ENCODE measurements at regions not wholly inside any gene's neighbourhood (a gene's known extent, or its start where the extent isn't known, plus 50 kb on each side); places are given as distances from the start of the nearest gene placed in this dataset.

DNA sequence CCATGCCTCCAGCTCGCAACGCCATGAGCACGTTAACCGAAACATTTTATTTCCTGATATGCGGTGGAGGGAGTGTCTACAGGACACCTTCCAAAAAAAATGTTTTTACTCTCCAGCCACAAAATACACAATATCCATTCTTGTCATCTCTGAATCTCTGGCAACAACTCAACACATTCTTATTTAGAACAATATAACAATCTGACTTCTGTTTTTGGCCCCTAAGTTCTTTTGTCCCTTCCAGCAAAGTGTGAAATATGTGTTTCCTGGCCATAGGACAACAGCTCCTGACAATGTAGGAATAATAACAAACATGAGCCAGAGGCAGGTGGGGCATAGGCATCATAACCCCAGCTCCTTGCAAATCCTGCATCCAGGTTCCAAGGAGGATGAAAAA is 163.0 kb downstream of the DDX1 start (continued):
- TF ChIP-seq NR3C1 (CRISPR knock-in tag; conservative IDR thresholded peaks at IDR 0.05; ENCODE audit: low read depth): no peak
- no peak for TF ChIP-seq ZNF416 (CRISPR knock-in tag; IDR thresholded peaks at IDR 0.05)
- TF ChIP-seq EMX1 (CRISPR knock-in tag; IDR thresholded peaks at IDR 0.05): no peak
- no peak for TF ChIP-seq TCF7 (CRISPR knock-in tag; IDR thresholded peaks at IDR 0.05; ENCODE audit: low read depth)
- no peak for TF ChIP-seq JAZF1 (CRISPR knock-in tag; IDR thresholded peaks at IDR 0.05)
- no peak for TF ChIP-seq PREB (CRISPR knock-in tag; IDR thresholded peaks at IDR 0.05; ENCODE audit: borderline replicate concordance)
- TF ChIP-seq ATF2 (CRISPR knock-in tag; IDR thresholded peaks at IDR 0.05; ENCODE audit: borderline replicate concordance, low read depth): no peak

DNA sequence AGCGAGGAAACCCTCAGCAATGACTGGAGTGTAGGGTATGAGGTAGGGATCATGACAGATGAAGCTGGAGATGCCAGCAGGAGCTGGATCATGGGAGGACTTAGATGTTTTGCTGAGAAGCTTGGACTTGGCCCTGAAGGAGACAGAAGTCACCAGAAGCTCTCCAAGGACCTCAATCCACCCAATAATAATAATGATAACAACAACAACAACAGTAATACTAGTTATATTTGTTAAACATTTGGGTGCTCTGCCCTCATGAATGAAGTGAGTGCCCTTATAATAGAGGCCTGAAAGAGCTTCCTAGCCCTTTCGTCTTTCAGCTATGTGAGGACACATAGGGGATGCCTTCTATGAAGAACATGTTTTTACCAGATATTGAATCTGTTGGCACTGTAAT is 163.9 kb downstream of the DDX1 start:
- Mint-ChIP-seq H3K4me3 (no peak overlapping the region), H3K36me3 (peaks cover 3% of the 10 kb centered on the region; the same call in 1 of the 2 replicates), H3K27me3 (ENCODE audit: low read depth) (no peaks in the 10 kb centered on the region), H3K4me1 (peaks cover 3% of the 10 kb centered on the region), H3K9me3 (peaks cover 12% of the 10 kb centered on the region), H3K27ac (no peak overlapping the region)
- TF ChIP-seq ATF2 (CRISPR knock-in tag; IDR thresholded peaks at IDR 0.05; ENCODE audit: borderline replicate concordance, low read depth): no peak
- no peak for TF ChIP-seq USF2 (CRISPR knock-in tag; IDR thresholded peaks at IDR 0.05)
- TF ChIP-seq, protein P1, sequence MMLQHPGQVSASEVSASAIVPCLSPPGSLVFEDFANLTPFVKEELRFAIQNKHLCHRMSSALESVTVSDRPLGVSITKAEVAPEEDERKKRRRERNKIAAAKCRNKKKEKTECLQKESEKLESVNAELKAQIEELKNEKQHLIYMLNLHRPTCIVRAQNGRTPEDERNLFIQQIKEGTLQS (CRISPR knock-in tag; conservative IDR thresholded peaks at IDR 0.05): no peak
- no peak for TF ChIP-seq ELF4 (CRISPR knock-in tag; IDR thresholded peaks at IDR 0.05; ENCODE audit: low read depth)
- DNase-seq (ENCODE audit: low spot score) (no peak), ATAC-seq (no peak)
- CTCF ChIA-PET: no interaction called here
- POLR2A ChIA-PET: no interaction called here

- CTCF ChIA-PET: no interaction called here
- no peaks in the 10 kb centered on the region for H3K27me3 Mint-ChIP-seq (ENCODE audit: low read depth)
- H3K9me3 Mint-ChIP-seq: peaks cover 12% of the 10 kb centered on the region
- peaks cover 8% of the 10 kb centered on the region for H3K4me1 Mint-ChIP-seq
- H3K36me3 Mint-ChIP-seq: peaks cover 3% of the 10 kb centered on the region; the same call in 1 of the 2 replicates
- no peak for ATAC-seq
- H3K4me3 Mint-ChIP-seq: no peak overlapping the region
- H3K27ac Mint-ChIP-seq: no peak overlapping the region
- no peak for DNase-seq (ENCODE audit: low spot score)
- POLR2A ChIA-PET: no interaction called here
- TF ChIP-seq GTF2I (CRISPR knock-in tag; conservative IDR thresholded peaks at IDR 0.05) (no peak), SOX15 (CRISPR knock-in tag; IDR thresholded peaks at IDR 0.05) (no peak), USF1 (CRISPR knock-in tag; IDR thresholded peaks at IDR 0.05) (no peak), ZBTB43 (CRISPR knock-in tag; IDR thresholded peaks at IDR 0.05) (no peak), GRHL2 (CRISPR knock-in tag; IDR thresholded peaks at IDR 0.05; ENCODE audit: insufficient replicate concordance, severe bottlenecking) (no peak), ZNF219 (CRISPR knock-in tag; IDR thresholded peaks at IDR 0.05; ENCODE audit: borderline replicate concordance) (no peak), TEAD4 (CRISPR knock-in tag; IDR thresholded peaks at IDR 0.05) (no peak), ZNF396 (CRISPR knock-in tag; IDR thresholded peaks at IDR 0.05; ENCODE audit: borderline replicate concordance) (no peak), ZNF512 (CRISPR knock-in tag; IDR thresholded peaks at IDR 0.05; ENCODE audit: borderline replicate concordance) (no peak)
- TF ChIP-seq, protein P2, sequence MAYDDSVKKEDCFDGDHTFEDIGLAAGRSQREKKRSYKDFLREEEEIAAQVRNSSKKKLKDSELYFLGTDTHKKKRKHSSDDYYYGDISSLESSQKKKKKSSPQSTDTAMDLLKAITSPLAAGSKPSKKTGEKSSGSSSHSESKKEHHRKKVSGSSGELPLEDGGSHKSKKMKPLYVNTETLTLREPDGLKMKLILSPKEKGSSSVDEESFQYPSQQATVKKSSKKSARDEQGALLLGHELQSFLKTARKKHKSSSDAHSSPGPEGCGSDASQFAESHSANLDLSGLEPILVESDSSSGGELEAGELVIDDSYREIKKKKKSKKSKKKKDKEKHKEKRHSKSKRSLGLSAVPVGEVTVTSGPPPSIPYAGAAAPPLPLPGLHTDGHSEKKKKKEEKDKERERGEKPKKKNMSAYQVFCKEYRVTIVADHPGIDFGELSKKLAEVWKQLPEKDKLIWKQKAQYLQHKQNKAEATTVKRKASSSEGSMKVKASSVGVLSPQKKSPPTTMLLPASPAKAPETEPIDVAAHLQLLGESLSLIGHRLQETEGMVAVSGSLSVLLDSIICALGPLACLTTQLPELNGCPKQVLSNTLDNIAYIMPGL (CRISPR knock-in tag; IDR thresholded peaks at IDR 0.05): no peak
Observed at GRCh38 chr2:15756011-15756550, 164.4 kb downstream of the DDX1 start.
